NCI-H146 treated with DMSO at 0.1 percent for 48 hours (cell line): ENCODE measurements at regions not wholly inside any gene's neighbourhood (a gene's known extent, or its start where the extent isn't known, plus 50 kb on each side); places are given as distances from the start of the nearest gene placed in this dataset.
"Not testable (repeated sequence)": the region's sequence is repeated elsewhere in the genome, so short reads cannot be mapped to it uniquely, and the experiment has no call there.

Source experiments
- DNase-seq: peaks from one replicate; lab custom pipeline; 2025; ENCODE audit not compliant: unreplicated experiment; lab: John Stamatoyannopoulos, UW

DNA sequence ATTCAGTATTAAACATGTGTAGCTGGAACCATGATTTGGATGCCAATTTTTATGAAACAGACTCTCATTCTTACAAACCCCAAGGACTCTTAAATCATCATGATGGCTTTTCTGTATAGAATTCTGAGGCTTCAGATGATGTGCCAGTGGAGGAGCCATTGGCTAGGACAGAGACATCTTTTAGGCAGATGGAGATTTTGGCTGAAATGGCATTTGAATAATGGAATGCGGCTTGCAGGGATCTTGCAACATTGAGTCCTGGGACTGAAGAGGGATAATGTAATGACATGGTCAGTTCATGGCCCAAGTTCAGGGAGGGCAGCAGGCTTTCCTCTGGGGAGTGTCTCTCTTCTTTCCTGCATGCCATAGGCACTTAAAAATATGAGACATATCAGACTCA is 172.4 kb downstream of the ABCA8 start:
- DNase-seq = no peak

DNA sequence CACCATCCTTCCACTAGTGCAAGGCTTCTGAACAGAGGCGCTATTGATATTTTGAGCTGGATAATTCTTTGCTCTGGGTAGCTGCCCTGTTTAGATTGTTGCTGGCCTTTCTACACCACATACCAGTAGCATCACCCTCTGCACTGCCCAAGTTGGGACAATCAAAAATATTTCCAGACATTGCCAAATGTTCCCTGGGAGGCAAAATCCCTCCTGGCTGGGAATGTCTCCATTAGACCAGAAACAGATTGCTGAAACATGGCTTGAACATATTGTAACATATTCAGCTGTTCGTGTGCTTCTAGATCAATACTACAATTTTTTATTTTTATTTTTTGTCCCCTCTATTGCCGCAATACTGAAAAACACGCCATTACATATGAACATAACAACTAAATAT is 174.6 kb downstream of the ABCA8 start:
- DNase-seq = no peak

DNA sequence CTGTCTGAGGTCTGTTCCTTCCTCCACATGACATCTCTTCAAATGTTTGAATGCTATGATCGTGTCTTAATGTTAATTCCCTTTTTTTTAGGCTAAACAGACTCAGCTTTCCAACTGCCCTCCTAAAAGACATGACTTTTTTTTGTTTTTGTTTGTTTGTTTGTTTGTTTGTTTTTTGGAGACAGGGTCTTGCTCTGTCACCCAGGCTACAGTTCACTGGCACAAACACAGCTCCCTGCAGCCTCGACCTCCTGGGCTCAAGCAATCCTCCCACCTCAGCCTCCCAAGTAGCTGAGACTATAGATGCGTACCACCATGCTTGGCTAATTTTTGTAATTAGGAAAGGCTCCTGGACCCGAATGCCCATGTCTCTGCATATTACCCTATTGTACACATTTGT is 176.5 kb downstream of the ABCA8 start:
- DNase-seq = no peak

DNA sequence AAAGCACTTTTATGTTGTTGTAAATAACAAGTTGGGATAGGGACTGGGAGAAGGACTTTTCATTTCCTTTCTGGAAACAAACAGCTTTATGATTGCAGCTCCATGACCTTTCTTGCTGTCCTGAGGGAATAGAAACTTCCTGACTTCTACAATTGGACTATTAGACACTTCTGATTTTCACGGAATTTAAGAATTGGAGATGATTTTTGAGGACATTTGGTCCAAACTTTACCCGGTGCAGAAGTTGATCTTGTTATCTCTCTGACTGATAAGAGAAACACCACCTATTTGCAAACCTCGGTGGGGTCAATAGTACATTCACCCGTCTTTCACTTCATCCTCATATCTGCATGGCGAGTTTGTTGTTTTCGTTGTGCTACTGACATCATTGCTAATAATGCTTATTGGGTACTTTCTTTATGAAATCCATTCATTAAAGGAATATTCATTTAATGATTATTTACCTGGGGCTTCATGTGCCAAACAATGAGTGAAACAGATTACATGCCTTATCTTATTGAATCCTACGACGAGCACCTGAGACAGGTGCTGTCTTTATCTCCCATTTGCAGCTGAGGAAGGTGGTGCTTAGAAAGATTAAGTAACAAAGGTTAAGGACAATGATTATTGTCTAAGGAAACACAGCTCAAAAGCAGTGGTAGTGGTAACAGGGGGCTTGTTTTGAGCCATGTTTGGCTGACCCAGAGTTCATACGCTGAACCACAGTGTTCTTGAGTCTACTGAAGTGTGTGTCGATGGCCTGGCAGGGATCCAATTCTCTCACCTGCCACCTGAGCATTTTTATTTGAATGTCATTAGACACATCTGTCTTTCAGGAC is 176.9 kb upstream of the FAM20A start:
- DNase-seq = peak; percentile 16

DNA sequence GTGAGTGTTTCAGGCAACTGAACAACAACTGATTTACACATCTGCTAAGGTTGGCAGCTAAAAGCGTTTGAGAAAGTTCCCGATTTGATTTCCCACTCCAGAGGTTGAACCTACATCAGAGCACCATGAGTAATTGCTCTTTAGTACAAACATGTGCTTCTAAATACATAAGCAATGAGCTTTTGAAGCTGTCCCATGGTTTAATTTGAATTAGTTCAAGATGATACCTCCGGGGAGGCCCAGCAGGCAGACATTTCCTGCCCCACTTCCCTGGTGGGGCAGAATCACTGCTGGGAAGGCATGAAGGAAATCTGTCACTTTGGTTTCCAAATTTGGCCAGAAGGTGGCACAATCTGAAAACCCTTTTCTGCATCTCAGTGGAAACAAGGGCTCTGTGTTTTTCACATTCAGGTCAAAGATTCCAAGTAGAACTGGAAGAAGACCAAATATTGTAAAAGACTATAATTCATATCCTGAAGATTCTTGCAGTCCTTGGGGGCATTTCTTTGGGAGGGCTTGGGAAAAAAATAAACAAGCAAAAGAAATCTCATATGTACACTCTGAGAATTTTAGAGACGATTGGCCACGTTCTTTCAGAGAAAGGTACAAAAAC is 176.2 kb upstream of the FAM20A start:
- DNase-seq = no peak

- DNase-seq = no peak
These were observed 175.3 kb upstream of the FAM20A start for GRCh38 chr17:68776451-68776850.

DNA sequence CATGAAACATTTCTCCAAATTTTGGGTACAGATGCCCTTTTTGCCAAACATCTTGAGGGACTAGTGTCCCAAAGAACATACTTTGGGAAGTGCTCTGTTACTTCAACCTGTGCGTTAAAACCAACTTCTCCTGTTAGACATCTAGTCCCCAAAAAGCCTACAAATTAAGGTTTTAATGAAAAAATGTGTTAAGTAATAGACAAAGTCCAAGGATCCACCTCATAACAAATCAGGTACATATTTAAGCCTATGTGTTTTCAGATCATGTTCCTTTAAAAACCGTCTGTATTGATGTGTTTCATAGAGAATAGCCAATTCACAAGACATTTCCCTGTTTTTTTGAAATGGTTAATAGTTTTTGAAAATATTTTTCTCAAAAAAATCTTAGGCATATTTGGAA is 174.8 kb upstream of the FAM20A start:
- DNase-seq = no peak

- no peak for DNase-seq
These were observed 174.2 kb upstream of the FAM20A start for GRCh38 chr17:68775318-68775717.

DNA sequence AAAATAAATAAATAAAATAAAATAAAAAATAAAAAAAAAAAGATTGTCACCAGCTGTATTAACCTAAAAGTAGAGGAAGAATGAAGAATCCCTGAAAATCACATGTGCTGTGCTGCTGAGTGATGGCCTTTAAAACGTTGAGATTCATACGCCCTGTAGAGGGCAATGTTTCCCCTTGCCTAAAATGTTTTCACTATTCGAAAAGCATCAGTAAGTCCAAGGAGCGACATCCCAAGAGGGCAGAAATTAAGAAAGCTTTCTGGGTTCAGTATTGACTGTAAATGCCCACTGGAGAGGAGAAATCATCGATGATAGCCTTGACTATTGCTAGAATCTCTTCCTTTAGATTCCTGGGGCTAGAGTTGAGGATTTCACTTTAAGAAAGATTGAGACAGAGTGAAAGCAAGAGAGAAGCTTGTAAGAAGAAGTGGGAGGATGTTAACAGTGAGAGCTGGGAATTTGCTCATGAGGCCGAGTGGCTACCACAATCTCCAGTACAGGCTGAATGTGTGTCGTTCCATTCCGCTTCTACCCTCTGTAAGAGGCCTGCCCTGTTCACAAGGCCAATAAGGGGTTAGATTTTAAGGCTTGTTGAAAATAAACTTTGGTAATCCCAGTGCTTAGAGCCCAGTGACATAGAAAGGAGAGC is 170.8 kb upstream of the FAM20A start:
- DNase-seq = no peak

DNA sequence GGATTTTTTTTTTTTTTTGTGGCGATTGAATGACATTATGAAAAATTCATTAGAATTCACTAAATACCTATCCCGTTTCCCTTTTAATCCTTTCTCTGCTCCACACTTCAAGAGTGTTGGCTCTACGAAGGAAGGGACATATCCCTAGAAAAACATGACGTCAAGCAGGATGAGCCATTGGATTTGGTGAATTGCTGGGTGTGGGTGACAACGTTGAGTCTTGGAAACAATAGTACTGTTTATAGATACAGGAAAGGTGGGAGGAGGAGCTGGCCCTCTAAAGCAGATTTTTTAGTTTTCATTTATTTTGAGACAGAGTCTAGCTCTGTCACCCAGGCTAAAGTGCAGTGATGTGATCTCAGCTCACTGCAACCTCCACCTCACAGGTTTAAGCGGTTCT is 167.6 kb upstream of the FAM20A start:
- no peak for DNase-seq

DNA sequence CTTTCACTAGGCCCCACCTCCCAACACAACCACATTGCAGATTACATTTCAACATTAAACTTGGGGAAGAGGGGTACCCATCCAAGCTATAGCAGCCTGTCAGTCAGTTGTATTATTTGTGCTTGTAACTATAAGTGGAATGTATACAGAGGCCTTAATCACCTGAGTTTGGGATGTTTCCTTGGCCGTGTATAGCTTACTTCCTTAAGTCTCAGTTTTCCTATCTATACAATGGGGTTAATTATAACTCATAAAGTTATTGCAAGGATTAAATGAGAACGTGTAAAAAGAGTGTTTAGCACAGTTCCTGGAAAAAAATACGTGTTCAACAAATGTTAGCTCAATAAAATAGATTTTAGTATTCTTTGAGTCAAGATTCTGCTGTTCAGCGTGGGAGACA is 165.5 kb upstream of the FAM20A start:
- no peak for DNase-seq

GRCh38 chr17:68763562-68763961 is 162.4 kb upstream of the FAM20A start:
- DNase-seq = no peak

GRCh38 chr17:68762911-68763310 is 161.7 kb upstream of the FAM20A start:
- no peak for DNase-seq

DNA sequence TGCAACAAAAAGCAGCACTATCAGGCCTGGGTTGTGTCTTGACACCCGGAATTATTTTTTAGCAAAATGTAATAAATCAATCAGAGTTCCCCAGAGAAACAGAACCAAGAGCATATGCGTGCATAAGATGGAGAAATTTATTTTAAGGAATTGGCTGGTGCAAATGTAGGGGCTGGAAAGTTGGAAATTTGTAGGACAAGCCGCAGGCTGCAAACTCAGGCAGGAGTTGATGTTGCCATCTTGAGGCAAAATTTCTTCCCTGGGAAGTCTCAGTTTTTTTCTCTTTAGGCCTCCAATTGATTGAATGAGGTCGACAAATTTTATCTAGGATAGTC is 158.9 kb upstream of the FAM20A start:
- DNase-seq = no peak

DNA sequence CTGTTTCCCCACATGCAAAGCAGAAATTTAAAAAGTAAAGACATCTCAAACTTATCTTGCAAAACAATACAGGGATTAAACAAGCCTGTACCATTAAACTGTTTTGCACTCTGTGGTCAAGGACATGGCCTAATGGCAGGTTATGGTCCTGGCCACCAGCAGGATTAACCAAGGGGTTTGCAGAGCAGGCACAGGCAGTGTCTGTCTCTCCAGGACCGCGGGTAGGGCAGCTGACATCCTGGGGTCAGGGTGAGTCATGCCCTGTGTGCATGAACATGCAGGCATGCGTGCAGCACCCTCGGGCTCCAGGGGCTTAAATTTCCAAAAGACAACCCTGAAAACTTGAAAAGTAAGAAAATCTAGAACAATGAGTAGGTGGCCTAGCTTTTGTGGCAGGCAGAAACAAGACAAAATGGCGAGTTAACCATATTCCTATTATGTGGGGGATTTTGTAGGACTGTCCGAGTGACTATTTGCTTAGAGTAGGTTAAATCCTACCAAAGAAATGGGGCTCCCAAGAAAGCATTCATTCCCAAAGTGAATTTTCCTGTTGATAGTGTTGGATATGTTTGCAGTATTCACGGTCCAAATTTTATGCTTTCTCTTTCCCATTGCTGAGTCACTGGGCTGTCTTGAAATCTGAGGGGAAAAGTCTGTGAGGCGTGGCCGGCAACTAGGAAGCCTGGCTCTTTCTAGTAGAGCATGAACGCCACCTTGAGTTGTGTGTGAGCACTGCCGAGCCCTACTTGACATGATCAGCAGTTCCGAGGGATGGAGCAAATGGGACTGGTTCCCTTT is 158.4 kb upstream of the FAM20A start:
- peak; percentile 31 for DNase-seq

- DNase-seq = no peak
These were observed 157.8 kb upstream of the FAM20A start for GRCh38 chr17:68759002-68759342.

DNA sequence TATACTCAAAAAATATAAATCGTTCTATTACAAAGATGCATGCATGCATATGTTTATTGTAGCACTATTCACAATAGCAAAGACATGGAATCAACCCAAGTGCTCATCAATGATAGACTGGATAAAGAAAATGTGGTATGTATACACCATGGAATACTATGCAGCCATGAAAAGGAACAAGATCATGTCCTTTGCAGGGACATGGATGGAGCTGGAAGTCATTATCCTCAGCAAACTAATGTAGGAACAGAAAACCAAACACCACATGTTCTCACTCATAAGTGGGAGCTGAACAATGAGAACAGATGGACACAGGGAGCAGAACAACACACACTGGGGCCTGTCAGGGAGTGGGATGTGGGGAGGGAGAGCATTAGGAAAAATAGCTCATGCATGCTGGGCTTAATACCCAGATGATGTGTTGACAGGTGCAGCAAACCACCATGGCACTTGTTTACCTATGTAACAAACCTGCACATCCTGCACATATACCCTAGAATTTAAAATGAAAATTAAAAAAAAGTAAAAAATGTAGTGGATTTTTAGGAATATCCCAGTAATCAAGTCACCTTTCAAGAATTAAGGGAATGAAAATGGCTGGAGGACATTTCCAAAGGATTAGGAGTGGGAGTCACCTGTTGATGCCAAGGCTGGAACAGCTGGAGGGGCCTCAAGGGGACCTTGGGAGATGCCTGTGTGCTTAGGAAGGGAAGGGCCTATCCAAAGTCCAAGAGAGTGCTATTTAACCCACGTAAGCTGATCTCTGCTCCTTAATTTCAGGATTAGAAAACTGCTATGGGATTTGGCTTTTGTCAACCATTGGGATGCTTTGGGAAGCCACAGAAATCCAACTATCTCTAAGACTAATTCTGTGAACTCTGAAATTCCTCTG is 156.9 kb upstream of the FAM20A start:
- not testable (repeated sequence) for DNase-seq

DNA sequence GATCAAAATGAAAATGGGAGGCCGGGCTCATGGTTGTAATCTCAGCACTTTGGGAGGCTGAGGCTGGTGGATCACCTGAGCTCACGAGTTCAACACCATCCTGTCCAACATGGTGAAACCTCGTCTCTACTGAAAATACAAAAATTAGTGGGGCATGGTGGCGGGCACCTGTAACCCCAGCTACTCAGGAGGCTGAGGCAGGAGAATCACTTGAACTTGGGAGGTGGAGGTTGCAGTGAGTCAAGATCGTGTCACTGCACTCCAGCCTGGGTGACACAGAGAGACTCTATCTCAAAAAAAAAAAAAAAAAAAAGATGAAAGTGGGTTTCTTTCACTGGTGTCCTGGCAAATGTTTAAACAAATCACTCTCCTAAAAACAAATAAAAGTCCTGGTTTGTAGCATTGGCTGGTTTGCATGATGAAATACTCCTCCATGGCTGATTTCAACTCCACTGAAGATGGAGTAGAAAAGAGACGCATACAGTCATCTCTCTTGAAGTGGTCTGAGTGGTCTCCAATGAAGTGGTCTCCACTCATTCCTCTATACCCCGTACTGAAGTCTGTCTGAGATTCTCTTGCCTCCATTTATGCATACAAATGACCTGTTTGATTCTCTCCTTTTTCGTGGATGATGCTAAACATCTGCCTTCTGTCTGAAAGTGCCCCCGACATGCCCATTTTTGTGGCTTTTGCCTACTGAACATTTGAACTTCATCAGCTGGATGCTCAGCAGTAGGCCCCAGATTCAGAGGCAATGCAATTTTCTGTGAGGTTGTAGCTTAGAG is 153.0 kb upstream of the FAM20A start:
- no peak for DNase-seq

DNA sequence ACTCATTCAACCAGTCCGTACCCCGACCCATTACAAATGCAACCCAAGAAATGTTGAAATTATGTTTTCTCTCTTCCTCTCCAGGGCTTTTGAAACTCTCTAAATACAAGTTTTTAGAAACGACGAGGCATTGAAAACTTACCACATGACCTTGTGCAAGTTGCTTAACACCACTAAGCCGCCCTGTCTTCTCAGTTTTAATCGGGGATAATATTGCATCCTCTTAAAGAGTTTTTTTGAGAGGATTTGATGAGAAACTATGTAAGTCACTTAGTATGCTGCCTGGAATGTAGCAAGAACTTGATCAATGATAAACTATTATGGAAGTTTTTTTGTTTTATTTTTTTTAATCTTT is 149.0 kb upstream of the FAM20A start:
- no peak for DNase-seq
